ENCODE measurements at regions not wholly inside any gene's neighbourhood (a gene's known extent, or its start where the extent isn't known, plus 50 kb on each side); places are given as distances from the start of the nearest gene placed in this dataset.

DNA sequence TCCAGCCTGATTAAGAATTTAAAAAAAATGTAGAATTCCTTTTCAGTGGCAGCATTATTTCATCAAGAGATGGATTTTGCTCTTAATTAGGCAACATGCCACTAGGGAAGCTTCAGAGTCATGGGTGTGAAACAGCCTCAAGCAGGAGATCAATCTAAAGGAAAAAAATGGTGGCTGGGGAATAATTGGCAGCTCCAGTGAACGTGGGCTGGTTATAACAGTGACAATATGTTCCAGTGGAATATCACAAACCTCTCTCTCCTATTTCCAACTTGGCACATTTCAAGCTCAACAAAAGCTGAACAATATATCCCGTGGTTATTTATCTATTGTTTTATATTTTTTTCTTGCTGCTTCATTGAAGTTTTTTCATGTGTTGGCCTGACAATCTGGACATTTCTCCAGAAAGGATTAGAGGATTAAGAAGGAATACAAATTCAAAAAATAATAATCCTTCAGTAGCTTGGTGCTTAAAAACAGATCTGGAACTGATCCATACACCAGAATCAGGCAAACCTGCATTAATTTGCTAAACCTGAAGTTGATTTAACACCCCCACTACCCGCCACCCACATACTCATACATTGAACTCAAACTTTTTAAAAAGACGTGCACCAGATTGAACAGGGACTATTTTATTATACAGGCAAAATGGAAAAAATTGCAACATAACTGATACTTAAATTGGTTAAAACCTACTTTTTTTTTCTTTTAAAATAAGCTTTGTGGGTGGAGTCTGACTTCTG, 255.9 kb upstream of the SPRED2 start:
- Histone ChIP-seq H3K9me3 (no peaks in the 10 kb centered on the region), H3K27me3 (replicated peaks; ENCODE audit: insufficient read depth) (no peaks in the 10 kb centered on the region), H3K27ac (no peak overlapping the region), H3K36me3 (no peaks in the 10 kb centered on the region), H3K4me1 (ENCODE audit: control insufficient read depth in 1 of 2, low read depth in 2 of 2) (no peaks in the 10 kb centered on the region), H3K4me3 (no peak overlapping the region)
- TF ChIP-seq, protein P1, sequence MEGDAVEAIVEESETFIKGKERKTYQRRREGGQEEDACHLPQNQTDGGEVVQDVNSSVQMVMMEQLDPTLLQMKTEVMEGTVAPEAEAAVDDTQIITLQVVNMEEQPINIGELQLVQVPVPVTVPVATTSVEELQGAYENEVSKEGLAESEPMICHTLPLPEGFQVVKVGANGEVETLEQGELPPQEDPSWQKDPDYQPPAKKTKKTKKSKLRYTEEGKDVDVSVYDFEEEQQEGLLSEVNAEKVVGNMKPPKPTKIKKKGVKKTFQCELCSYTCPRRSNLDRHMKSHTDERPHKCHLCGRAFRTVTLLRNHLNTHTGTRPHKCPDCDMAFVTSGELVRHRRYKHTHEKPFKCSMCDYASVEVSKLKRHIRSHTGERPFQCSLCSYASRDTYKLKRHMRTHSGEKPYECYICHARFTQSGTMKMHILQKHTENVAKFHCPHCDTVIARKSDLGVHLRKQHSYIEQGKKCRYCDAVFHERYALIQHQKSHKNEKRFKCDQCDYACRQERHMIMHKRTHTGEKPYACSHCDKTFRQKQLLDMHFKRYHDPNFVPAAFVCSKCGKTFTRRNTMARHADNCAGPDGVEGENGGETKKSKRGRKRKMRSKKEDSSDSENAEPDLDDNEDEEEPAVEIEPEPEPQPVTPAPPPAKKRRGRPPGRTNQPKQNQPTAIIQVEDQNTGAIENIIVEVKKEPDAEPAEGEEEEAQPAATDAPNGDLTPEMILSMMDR (IDR thresholded peaks at IDR 0.05) = no peak
- ATAC-seq (ENCODE audit: insufficient number of reproducible peaks, low FRiP score, low read depth) (no peak), DNase-seq (ENCODE audit: low spot score) (no peak)

- H3K36me3 ChIP-seq = no peaks in the 10 kb centered on the region
- no peaks in the 10 kb centered on the region for H3K9me3 ChIP-seq
Measured at GRCh38 chr2:65687614-65688013, 255.2 kb upstream of the SPRED2 start.

GRCh38 chr2:65686928-65687521, 254.6 kb upstream of the SPRED2 start:
- Histone ChIP-seq H3K9me3 (no peaks in the 10 kb centered on the region), H3K27me3 (replicated peaks; ENCODE audit: insufficient read depth) (no peaks in the 10 kb centered on the region), H3K36me3 (no peaks in the 10 kb centered on the region), H3K27ac (no peak overlapping the region), H3K4me1 (ENCODE audit: control insufficient read depth in 1 of 2, low read depth in 2 of 2) (no peaks in the 10 kb centered on the region), H3K4me3 (no peak overlapping the region)
- DNase-seq (ENCODE audit: low spot score) (no peak), ATAC-seq (ENCODE audit: insufficient number of reproducible peaks, low FRiP score, low read depth) (no peak)
- TF ChIP-seq, protein P1 (IDR thresholded peaks at IDR 0.05) = no peak

More at GRCh38 chr2:65687614-65688013, 255.2 kb upstream of the SPRED2 start:
- Histone ChIP-seq H3K4me1 (ENCODE audit: control insufficient read depth in 1 of 2, low read depth in 2 of 2) (no peaks in the 10 kb centered on the region), H3K4me3 (no peak overlapping the region), H3K27ac (no peak overlapping the region), H3K27me3 (replicated peaks; ENCODE audit: insufficient read depth) (no peaks in the 10 kb centered on the region)
- ATAC-seq (ENCODE audit: insufficient number of reproducible peaks, low FRiP score, low read depth) (no peak), DNase-seq (ENCODE audit: low spot score) (no peak)
- TF ChIP-seq, protein P1 (IDR thresholded peaks at IDR 0.05) = no peak

DNA sequence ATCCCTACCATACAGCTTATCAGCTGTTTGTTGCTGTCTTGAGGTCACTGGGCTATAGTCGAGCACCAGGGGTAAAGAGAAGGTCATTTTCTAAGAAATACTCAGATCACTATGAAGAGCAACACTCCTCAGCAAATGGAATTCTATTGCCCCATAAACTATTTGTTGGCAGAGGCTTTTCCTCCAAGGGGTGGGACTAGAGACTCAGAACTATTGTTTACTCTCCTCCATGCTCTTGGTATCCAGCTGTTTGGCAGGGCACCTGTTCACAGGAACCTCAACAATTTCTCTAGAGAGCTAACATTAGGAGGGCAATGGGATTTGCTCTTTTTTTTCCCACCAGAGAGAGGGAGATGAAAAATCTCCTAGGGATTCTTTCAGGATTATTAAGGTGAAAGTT, 249.1 kb upstream of the SPRED2 start:
- TF ChIP-seq, protein P1 (IDR thresholded peaks at IDR 0.05) = no peak
- Histone ChIP-seq H3K36me3 (no peaks in the 10 kb centered on the region), H3K27ac (no peak overlapping the region), H3K9me3 (no peaks in the 10 kb centered on the region), H3K4me3 (no peak overlapping the region), H3K4me1 (ENCODE audit: control insufficient read depth in 1 of 2, low read depth in 2 of 2) (no peaks in the 10 kb centered on the region), H3K27me3 (replicated peaks; ENCODE audit: insufficient read depth) (no peaks in the 10 kb centered on the region)
- ATAC-seq (ENCODE audit: insufficient number of reproducible peaks, low FRiP score, low read depth) (no peak), DNase-seq (ENCODE audit: low spot score) (no peak)

DNA sequence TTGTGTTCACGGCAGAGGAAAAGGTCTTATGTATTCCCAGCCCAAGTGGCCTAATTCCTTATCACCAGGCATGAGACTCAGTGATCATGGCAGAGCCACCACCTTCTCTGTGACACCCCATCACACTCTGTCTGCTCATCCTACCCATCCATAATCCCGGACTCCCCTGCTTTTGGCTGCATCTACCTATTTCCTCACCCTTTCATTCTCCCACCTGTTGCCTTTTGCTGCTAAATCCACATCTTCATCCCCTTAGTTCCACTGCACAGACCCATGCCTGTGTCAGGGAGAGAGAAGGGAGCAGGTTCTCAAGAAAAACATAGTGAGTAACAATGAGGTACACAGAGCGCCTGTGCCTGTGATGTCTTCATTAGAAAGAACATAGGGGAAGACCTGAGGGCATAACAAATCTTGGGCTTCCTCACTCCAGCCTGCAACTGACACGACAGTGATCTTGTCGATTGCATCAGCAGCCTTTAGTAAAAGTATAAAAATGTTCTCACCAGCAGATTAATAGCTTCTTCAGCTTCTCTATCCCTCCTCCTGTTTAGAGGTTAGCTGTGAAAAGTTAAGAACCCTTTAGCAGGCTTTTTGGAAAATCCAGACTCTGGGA, 246.5 kb upstream of the SPRED2 start:
- no peaks in the 10 kb centered on the region for H3K36me3 ChIP-seq
- H3K27ac ChIP-seq = no peak overlapping the region
- H3K27me3 ChIP-seq (replicated peaks; ENCODE audit: insufficient read depth) = no peaks in the 10 kb centered on the region
- no peak for ATAC-seq (ENCODE audit: insufficient number of reproducible peaks, low FRiP score, low read depth)
- TF ChIP-seq, protein P1 (IDR thresholded peaks at IDR 0.05) = no peak
- no peak overlapping the region for H3K4me3 ChIP-seq
- H3K9me3 ChIP-seq = peaks cover 6% of the 10 kb centered on the region
- DNase-seq (ENCODE audit: low spot score) = no peak
- no peaks in the 10 kb centered on the region for H3K4me1 ChIP-seq (ENCODE audit: control insufficient read depth in 1 of 2, low read depth in 2 of 2)
